NT2/D1 (cell line): ENCODE measurements at regions not wholly inside any gene's neighbourhood (a gene's known extent, or its start where the extent isn't known, plus 50 kb on each side); places are given as distances from the start of the nearest gene placed in this dataset.

Source experiments
- DNase-seq: peaks from one replicate; pipeline ENCODE4 v3.0.0-alpha.2; 2011; ENCODE audit warnings: low read depth, low spot score
- H3K27me3 ChIP-seq: 2 replicates; pipeline ENCODE4 v1.6.0; 2011; ENCODE audit warnings: mild to moderate bottlenecking; ENCODE audit not compliant: insufficient read length, insufficient read depth
- H3K36me3 ChIP-seq: 2 replicates; pipeline ENCODE4 v1.6.1; 2011; ENCODE audit warnings: mild to moderate bottlenecking, low read length, mixed read lengths; ENCODE audit not compliant: insufficient read depth, insufficient read length
- H3K4me1 ChIP-seq: 2 replicates; pipeline ENCODE4 v1.5.1; 2011; ENCODE audit not compliant: insufficient read depth, insufficient read length
- H3K4me3 ChIP-seq: 2 replicates; pipeline ENCODE4 v1.5.1; 2011; ENCODE audit warnings: low read depth; ENCODE audit not compliant: insufficient read length
- H3K9ac ChIP-seq: 2 replicates; pipeline ENCODE4 v1.6.0; 2011; ENCODE audit warnings: low read depth; ENCODE audit not compliant: insufficient read length
- H3K9me3 ChIP-seq: 2 replicates; pipeline ENCODE4 v1.5.1; 2011; ENCODE audit warnings: mild to moderate bottlenecking, low read length; ENCODE audit not compliant: insufficient read depth
- SUZ12 ChIP-seq: IDR thresholded peaks from 2 replicates; pipeline ENCODE4 v1.6.1; 2011; ENCODE audit not compliant: insufficient read length, insufficient read depth; ENCODE audit errors: extremely low read depth
- YY1 ChIP-seq: IDR thresholded peaks from 2 replicates; pipeline ENCODE4 v1.6.1; 2011; ENCODE audit not compliant: insufficient read length, insufficient read depth
- ZNF274 ChIP-seq: IDR thresholded peaks from 2 replicates; pipeline ENCODE4 v1.6.1; 2011; ENCODE audit warnings: mild to moderate bottlenecking, low read depth, low read length

DNA sequence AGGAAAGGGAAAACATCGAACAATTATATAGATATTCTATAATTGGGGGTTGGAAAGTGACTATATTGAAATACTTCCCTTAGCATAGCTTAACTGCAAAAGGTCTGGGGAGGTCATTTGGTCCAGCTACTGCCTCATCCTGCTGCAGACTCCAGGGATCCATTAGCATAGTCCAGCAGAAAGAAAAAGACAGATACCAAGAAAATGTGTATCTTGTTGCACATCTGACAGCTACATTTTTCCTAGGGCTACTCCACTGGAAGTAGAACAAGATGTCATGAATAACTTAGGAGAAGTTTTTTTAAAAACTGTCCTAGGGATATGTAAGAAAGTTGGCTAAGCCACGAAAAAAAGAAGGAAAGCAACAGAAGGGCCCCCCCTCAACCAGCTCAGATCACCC, 92.9 kb upstream of the SLC30A5 start:
- H3K4me3 ChIP-seq = no peak overlapping the region
- TF ChIP-seq SUZ12 (no peak), YY1 (no peak), ZNF274 (no peak)
- H3K9me3 ChIP-seq = no peaks in the 10 kb centered on the region
- H3K9ac ChIP-seq = no peak overlapping the region
- no peaks in the 10 kb centered on the region for H3K27me3 ChIP-seq
- no peaks in the 10 kb centered on the region for H3K36me3 ChIP-seq
- H3K4me1 ChIP-seq = no peaks in the 10 kb centered on the region
- DNase-seq = no peak

DNA sequence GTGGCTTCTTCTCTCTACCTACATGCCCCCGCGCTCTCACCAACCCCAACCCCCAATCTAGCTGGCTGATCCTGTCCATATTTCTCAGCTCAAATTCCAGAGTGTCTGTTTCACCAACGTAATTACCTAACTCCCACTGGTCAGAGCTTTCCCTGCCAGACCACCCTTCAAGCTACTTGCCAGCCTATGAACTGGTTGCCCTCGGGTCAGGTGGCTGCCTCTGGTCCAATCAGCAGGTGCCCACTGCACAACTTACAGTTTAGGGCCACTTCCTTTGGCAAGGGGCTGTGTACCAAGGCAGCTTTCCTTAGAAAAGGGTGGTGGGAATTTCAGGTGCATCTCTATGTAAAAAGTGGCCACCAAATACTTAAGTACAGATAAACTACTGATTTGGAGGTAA, 92.2 kb upstream of the SLC30A5 start:
- no peak for TF ChIP-seq YY1
- no peak for TF ChIP-seq SUZ12
- TF ChIP-seq ZNF274 = no peak
- Histone ChIP-seq H3K27me3 (no peaks in the 10 kb centered on the region), H3K4me3 (no peak overlapping the region), H3K4me1 (no peaks in the 10 kb centered on the region), H3K36me3 (no peaks in the 10 kb centered on the region), H3K9me3 (no peaks in the 10 kb centered on the region), H3K9ac (no peak overlapping the region)
- DNase-seq = no peak

- Histone ChIP-seq H3K36me3 (no peaks in the 10 kb centered on the region), H3K9me3 (no peaks in the 10 kb centered on the region), H3K4me3 (no peak overlapping the region), H3K4me1 (no peaks in the 10 kb centered on the region), H3K9ac (no peak overlapping the region), H3K27me3 (no peaks in the 10 kb centered on the region)
- DNase-seq = no peak
- TF ChIP-seq ZNF274 (no peak), SUZ12 (no peak), YY1 (no peak)
Measured at GRCh38 chr5:69004127-69004526, 89.7 kb upstream of the SLC30A5 start.

- no peaks in the 10 kb centered on the region for H3K4me1 ChIP-seq
- no peaks in the 10 kb centered on the region for H3K36me3 ChIP-seq
- H3K4me3 ChIP-seq = no peak overlapping the region
- no peaks in the 10 kb centered on the region for H3K27me3 ChIP-seq
- no peak for TF ChIP-seq SUZ12
- TF ChIP-seq ZNF274 = no peak
- no peak for TF ChIP-seq YY1
- no peaks in the 10 kb centered on the region for H3K9me3 ChIP-seq
- no peak overlapping the region for H3K9ac ChIP-seq
- no peak for DNase-seq
Measured at GRCh38 chr5:69004676-69005075, 89.1 kb upstream of the SLC30A5 start.

GRCh38 chr5:69006030-69006429, 87.8 kb upstream of the SLC30A5 start:
- Histone ChIP-seq H3K4me1 (no peaks in the 10 kb centered on the region), H3K36me3 (no peaks in the 10 kb centered on the region), H3K4me3 (no peak overlapping the region), H3K9ac (no peak overlapping the region), H3K27me3 (no peaks in the 10 kb centered on the region), H3K9me3 (no peaks in the 10 kb centered on the region)
- DNase-seq = no peak
- no peak for TF ChIP-seq ZNF274
- no peak for TF ChIP-seq SUZ12
- no peak for TF ChIP-seq YY1

DNA sequence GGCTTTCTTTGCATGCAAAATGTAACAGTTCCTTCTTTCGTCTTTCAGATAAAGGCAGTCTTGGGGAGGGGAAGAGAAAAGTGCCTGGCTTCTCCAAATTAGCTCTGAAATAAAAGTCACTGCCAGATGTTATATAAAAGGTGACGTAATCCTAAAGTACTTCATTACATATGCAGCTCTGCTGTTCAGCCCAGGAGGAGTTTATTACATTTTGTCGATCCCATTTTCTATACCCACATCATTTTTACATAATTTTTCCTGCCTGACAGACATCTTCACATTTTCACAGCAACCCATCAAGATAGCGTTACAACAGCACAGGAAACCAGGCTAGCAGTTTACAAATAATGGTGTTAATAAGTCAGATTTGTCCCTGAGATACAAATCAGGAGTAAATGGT, 86.7 kb upstream of the SLC30A5 start:
- Histone ChIP-seq H3K36me3 (no peaks in the 10 kb centered on the region), H3K9ac (no peak overlapping the region), H3K27me3 (no peaks in the 10 kb centered on the region), H3K9me3 (no peaks in the 10 kb centered on the region), H3K4me3 (no peak overlapping the region), H3K4me1 (no peaks in the 10 kb centered on the region)
- no peak for DNase-seq
- no peak for TF ChIP-seq SUZ12
- no peak for TF ChIP-seq ZNF274
- no peak for TF ChIP-seq YY1

GRCh38 chr5:69007726-69008368, 86.0 kb upstream of the SLC30A5 start:
- no peaks in the 10 kb centered on the region for H3K9me3 ChIP-seq
- peak; percentile 63 for DNase-seq
- TF ChIP-seq YY1 (no peak), SUZ12 (no peak), ZNF274 (no peak)
- H3K4me3 ChIP-seq = no peak overlapping the region
- H3K36me3 ChIP-seq = no peaks in the 10 kb centered on the region
- H3K27me3 ChIP-seq = no peaks in the 10 kb centered on the region
- no peaks in the 10 kb centered on the region for H3K4me1 ChIP-seq
- no peak overlapping the region for H3K9ac ChIP-seq

GRCh38 chr5:69010476-69010875, 83.3 kb upstream of the SLC30A5 start:
- no peak for DNase-seq
- Histone ChIP-seq H3K9me3 (no peaks in the 10 kb centered on the region), H3K9ac (no peak overlapping the region), H3K4me1 (no peaks in the 10 kb centered on the region), H3K27me3 (no peaks in the 10 kb centered on the region), H3K36me3 (no peaks in the 10 kb centered on the region), H3K4me3 (no peak overlapping the region)
- TF ChIP-seq YY1 (no peak), SUZ12 (no peak)
